SKM-1 treated with dmso at 0.1 percent for 144 hours (cell line): ENCODE measurements at regions not wholly inside any gene's neighbourhood (a gene's known extent, or its start where the extent isn't known, plus 50 kb on each side); places are given as distances from the start of the nearest gene placed in this dataset.
"Not testable (repeated sequence)": the region's sequence is repeated elsewhere in the genome, so short reads cannot be mapped to it uniquely, and the experiment has no call there.

ENCODE experiments used
- DNase-seq: peaks from one replicate; lab custom pipeline; 2025; ENCODE audit not compliant: unreplicated experiment; lab: John Stamatoyannopoulos, UW

DNA sequence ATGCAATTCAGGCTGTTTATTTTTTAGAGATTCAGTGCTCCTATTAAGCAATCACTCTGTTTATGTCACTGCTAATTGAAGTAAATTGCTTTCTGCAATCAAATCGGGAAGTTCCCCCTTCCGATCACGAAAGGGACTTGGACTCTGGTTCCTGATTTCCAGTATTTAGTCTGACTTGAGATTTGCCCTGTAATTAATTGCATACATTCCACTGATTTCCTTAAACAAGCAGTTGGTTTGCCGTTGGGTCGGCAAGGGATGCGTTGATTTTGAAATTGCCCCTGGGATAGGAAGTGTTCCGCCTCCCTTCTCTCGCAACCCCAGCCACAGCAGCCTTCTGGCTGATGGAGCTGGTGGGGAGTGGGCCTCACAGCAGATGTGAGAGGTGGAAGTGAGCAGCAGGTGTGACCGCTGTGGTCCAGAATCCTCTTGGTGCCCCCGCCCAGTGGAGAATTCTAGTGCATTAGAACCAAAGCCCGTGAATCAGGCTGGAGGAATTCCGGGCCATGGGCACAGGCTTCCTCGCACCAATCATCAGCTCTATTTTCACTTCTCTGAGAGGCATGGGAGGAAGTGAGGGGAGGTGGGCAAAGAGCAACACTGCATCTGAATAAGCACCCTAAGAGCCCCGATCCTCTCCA, 102.5 kb downstream of the SPRY4 start:
- no peak for DNase-seq

DNA sequence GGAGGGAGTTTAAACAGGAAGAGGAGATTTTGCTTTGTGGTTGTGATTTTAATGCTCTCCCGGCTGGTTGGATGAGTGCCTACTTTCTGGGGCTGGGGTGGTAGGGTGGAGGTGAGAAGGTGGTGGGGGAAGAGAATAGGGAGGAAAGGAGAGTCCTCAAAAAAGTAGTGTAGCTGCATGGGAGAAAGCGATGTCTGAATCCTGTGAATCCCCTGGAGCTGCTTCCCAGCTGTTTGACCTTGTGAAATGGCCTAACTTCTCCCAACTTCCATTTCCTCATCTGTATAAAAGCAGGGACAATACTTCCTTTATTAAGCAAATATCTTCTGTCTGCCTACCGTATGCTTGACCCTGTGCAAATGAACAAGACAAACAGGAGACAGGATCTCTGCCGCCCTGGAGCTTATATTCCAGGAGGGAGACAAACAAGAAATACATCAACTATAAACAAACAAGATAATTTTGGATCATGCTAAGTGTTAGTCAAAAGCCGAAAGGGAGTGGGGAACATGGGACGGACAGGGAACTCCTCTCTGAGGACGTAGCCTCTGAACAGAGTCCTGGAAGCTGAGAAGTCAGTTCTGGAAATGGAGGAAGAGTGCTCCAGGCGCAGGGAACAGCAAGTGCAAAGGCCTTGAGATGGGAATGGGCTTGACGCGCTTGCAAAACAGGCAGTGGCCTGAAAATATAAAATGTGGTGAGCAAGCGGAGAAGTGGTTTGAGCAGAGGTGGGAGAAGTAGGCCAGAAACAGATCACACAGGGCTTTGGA, 103.5 kb downstream of the SPRY4 start:
- no peak for DNase-seq

DNA sequence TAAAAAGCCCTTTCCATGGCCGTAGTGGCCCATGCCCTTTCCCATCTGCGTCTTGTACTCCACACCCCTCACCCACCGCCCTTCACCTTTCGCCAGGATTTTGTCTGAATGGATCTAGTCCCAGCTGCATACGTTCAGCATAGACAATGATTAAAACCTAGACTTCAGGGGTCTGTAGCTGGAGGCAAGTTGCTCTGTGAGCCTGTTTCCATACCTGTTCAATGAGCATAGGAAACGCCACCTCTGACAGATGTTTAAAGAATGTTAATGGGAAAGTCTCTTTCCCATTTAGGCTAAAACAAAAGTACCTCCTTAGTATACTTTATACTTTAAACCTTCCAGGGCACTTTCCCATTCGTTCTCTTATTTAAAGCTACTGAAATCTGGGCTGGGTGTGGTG, 105.7 kb downstream of the SPRY4 start:
- no peak for DNase-seq

GRCh38 chr5:142216931-142217330, 107.9 kb downstream of the SPRY4 start:
- no peak for DNase-seq

DNA sequence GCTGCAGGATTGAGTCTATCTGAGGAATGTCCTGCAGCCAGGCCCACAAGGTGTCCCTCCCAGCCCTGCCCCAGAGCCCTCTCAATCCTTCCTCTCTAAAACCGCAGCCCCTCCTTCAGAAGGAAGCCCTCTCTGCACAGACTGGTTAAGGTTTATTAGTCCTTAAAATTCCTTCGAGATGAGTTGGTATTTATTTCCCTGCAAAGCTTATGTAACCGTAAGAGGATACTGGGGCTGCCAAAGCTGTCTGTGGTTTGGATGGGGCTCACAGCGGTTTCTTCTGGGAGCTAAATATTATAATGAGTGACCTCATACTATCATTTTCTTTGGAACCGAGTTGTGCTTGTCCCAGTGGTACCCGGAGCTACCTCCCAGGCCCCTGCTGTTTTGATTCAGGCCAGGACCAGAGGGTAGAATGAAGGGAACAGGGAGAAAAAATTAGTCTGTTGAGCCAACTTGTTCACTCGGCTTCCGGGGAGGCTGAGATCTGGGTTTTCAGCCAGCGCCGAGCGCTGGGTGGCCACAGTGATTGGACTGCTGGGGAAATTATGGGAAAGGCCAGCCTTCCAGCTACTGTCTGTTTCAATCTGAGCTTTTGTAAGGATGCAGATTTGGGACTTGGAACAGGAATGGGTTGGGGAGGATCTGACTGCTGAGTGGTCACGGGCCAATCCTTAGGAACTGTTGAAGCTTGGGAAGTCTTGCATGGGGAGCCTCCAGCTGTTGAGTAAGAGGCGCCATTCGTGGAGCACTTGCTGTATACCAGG, 107.5 kb downstream of the NDFIP1 start:
- DNase-seq, result no peak

DNA sequence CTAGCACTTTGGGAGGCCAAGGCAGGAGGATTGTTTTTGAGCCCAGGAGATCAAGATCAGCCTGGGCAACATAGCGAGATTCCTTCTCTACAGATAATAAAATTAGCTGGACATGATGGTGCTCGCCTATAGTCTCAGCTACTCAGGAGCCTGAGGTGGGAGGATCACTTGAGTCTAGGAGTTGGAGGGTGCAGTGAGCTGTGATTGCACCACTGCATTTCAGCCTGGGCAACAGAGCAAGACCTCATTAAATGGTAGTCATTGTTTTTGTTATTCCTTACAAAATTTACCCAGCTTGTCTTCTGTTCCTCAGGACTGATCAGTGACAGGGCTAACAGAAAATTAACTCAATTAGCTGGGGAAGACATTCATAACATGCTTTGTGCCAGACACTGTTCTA, 104.5 kb downstream of the NDFIP1 start:
- DNase-seq, result no peak

- DNase-seq, result no peak
These were observed 103.3 kb downstream of the NDFIP1 start for GRCh38 chr5:142211918-142212317.

- no peak for DNase-seq
These were observed 102.4 kb downstream of the NDFIP1 start for GRCh38 chr5:142210864-142211412.

DNA sequence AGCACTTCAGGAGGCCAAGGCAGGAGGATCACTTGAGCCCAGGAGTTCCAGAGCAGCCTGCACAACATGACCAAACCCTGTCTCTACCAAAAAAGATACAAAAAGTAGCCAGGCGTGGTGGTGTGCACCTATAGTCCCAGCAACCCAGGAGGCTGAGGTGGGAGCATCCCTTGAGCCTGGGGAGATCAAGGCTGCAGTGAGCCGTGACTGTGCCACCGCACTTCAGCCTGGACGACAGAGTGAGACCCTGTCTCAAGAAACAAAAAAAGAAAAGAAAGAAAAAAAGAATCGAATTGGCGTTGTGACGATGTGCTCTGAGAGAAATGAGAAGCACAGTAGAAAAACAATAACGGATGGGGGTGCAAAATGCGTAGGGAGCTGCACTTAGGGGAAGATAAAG, 101.4 kb downstream of the NDFIP1 start:
- DNase-seq, result no peak

DNA sequence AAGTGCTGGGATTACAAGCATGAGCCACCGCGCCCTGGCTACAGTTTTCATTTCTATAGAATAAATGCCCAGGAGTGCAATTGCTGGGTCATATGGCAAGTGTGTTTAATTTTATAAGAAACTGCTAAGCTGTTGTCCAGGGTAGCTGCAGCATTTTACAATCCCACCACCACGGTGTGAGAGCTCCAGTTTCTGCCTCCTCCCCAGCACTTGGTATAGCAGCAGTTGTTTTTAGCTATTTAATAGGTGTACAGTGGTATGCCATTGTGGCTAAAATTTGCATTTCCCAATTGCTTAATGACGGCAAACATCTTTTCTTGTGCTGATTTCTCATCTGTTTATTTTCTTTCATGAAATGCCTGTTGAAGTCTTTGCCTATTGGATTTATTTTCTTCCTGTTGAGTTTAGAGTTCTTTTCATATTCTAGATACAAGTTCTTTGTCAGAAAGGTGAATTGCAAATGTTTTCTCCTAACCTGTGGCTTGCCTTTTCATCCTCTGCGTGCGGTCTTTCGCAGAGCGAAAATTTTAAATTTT, 100.3 kb downstream of the NDFIP1 start:
- no peak for DNase-seq

DNA sequence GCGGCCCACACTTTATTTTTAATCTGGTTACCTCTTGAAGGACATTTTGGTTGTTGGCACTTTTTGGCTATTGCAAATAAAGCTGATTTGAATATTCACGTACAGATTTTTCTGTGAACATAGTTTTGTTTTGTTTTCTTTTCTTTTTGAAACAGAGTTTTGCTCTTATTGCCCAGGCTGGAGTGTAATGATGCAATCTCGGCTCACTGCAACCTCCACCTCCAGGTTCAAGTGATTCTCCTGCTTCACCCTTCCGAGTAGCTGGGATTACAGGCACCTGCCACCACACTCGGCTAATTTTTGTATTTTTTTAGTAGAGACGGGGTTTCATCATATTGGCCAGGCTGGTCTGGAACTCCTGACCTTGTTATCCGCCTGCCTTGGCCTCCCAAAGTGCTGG, 99.7 kb downstream of the NDFIP1 start:
- not testable (repeated sequence) for DNase-seq

- DNase-seq, result no peak
These were observed 98.2 kb downstream of the NDFIP1 start for GRCh38 chr5:142206801-142207200.

GRCh38 chr5:142204219-142204618, 95.6 kb downstream of the NDFIP1 start:
- DNase-seq, result no peak
